Sigmoid colon (tissue), 4 donors: ENCODE measurements at regions not wholly inside any gene's neighbourhood (a gene's known extent, or its start where the extent isn't known, plus 50 kb on each side); places are given as distances from the start of the nearest gene placed in this dataset.

Experiments
- EP300 ChIP-seq, 4 donors: sonication (generic); formaldehyde crosslinking; IDR thresholded peaks; one replicate each; pipeline ENCODE4 v1.6.1; 2017; ENCODE audit warnings: antibody characterized with exemption in 4 of 4
- TF ChIP-seq, protein P1 (sequence below), 4 experiments: fragments of 450-650 bp in 3 of 4; fragments of 200-600 bp in 1 of 4; IDR thresholded peaks; one replicate each; pipeline ENCODE4 v1.5.1; 2016 to 2019; ENCODE audit warnings: antibody characterized with exemption in 4 of 4, mild to moderate bottlenecking in 3 of 4, moderate library complexity in 2 of 4

DNA sequence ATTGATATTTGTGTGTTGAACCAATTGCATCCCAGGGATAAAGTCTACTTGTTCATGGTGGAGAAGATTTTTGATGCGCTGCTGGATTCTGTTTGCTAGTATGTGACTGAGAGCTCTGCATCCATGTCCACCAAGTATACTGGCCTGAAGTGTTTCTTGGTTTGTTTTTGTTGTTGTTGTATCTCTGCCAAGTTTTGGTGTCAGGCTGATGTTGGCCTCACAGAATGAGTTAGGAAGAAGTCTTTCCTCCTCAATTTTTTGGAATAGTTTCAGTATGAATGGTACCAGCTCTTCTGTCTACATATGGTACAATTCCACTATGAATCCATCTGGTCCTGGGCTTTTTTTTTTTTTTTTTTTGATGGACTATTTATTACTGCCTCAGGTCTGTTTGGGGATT is 50.9 kb upstream of the OSTN start:
- TF ChIP-seq, protein P1, sequence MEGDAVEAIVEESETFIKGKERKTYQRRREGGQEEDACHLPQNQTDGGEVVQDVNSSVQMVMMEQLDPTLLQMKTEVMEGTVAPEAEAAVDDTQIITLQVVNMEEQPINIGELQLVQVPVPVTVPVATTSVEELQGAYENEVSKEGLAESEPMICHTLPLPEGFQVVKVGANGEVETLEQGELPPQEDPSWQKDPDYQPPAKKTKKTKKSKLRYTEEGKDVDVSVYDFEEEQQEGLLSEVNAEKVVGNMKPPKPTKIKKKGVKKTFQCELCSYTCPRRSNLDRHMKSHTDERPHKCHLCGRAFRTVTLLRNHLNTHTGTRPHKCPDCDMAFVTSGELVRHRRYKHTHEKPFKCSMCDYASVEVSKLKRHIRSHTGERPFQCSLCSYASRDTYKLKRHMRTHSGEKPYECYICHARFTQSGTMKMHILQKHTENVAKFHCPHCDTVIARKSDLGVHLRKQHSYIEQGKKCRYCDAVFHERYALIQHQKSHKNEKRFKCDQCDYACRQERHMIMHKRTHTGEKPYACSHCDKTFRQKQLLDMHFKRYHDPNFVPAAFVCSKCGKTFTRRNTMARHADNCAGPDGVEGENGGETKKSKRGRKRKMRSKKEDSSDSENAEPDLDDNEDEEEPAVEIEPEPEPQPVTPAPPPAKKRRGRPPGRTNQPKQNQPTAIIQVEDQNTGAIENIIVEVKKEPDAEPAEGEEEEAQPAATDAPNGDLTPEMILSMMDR (IDR thresholded peaks at IDR 0.05) = no peak
- no peak for TF ChIP-seq EP300 (IDR thresholded peaks at IDR 0.05)
